ENCODE measurements at regions not wholly inside any gene's neighbourhood (a gene's known extent, or its start where the extent isn't known, plus 50 kb on each side); places are given as distances from the start of the nearest gene placed in this dataset.
"Not testable (repeated sequence)": the region's sequence is repeated elsewhere in the genome, so short reads cannot be mapped to it uniquely, and the experiment has no call there.

DNA sequence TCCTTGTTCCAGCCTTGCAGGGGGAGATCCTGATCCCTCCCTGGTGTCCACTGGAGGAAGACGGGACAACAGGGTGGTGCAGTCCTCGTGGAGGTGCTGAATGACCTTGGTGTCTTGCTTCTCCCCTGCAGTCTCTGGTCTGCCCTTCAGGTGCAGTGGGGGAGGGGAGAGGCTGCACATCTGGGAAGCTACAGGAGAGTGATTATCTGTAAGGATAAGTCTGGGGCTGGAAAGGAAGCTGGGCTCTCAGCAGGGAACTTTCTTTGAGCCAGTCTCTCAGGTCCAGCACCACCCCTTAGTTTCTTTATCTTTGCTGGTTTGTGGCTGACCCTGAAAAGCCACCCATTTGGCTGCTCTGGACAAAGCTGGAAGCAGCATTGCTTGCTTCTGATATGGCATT lies 275.6 kb downstream of the CCSER2 start:
- H3K27me3 Mint-ChIP-seq: peaks cover 5 to 21% (median 13%) of the 10 kb centered on the region in 3 donors
- H3K4me1 Mint-ChIP-seq: no peaks in the 10 kb centered on the region
- ATAC-seq (ENCODE audit: low read depth in 2 of 2): no peak
- no peak for DNase-seq
- H3K36me3 Mint-ChIP-seq: no peaks in the 10 kb centered on the region
- no peak overlapping the region for H3K4me3 Mint-ChIP-seq
- H3K9me3 Mint-ChIP-seq: no peaks in the 10 kb centered on the region
- peak overlapping the region in 1 of 6 donors; percentile 3 for H3K27ac Mint-ChIP-seq

GRCh38 chr10:84605802-84606201 lies 277.4 kb downstream of the CCSER2 start:
- Mint-ChIP-seq H3K27me3 (peaks cover 9 to 21% (median 13%) of the 10 kb centered on the region in 3 donors), H3K36me3 (no peaks in the 10 kb centered on the region), H3K27ac (no peak overlapping the region), H3K4me1 (no peaks in the 10 kb centered on the region), H3K9me3 (no peaks in the 10 kb centered on the region), H3K4me3 (no peak overlapping the region)
- ATAC-seq (ENCODE audit: low read depth in 2 of 2): no peak
- no peak for DNase-seq

DNA sequence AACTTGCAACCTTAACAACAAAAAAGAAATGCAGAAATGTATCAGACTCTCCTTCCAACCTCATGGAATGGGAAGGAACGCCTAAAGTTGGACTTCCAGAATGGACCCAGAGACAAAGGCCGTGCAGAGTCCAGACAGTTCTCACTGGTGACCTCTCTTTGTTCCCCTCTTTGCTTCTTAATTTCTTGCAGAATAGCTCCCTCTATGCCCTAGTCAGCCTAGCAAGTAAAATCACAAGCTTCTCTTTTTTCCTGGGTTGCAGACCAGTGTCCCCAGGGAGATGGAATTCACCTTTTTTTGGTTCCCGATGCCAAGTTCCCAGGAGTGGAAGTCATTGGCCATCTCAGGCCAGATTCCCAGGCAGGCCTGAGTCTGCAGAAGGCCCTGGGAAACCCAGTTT lies 278.0 kb downstream of the CCSER2 start:
- Mint-ChIP-seq H3K4me1 (no peaks in the 10 kb centered on the region), H3K9me3 (no peaks in the 10 kb centered on the region), H3K4me3 (no peak overlapping the region), H3K27ac (no peak overlapping the region), H3K27me3 (peaks cover 9 to 21% (median 13%) of the 10 kb centered on the region in 3 donors), H3K36me3 (no peaks in the 10 kb centered on the region)
- no peak for DNase-seq
- no peak for ATAC-seq (ENCODE audit: low read depth in 2 of 2)

DNA sequence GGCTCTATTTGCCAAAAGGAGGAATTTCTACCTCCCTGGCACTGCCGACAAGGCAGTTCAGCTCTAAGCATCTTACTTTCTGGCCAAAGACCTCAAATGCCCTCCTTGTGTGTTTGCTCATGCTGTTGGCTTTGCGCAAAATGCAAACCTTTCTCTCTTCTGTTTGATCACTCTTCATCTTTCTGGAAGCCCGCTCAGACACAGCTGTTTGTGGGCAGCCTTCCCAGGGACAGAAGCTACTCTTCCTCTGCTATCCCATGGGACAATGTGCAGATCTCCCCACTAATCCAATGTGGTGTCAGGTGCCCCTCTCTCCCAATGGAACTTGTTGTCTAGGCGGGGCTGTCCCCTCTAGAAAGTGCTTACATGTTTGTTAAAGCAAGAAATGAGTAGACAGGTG lies 278.7 kb downstream of the CCSER2 start:
- Mint-ChIP-seq H3K36me3 (no peaks in the 10 kb centered on the region), H3K4me1 (no peaks in the 10 kb centered on the region), H3K4me3 (no peak overlapping the region), H3K27me3 (peaks cover 9 to 21% (median 13%) of the 10 kb centered on the region in 3 donors), H3K9me3 (no peaks in the 10 kb centered on the region), H3K27ac (no peak overlapping the region)
- DNase-seq (no peak), ATAC-seq (ENCODE audit: low read depth in 2 of 2) (no peak)

DNA sequence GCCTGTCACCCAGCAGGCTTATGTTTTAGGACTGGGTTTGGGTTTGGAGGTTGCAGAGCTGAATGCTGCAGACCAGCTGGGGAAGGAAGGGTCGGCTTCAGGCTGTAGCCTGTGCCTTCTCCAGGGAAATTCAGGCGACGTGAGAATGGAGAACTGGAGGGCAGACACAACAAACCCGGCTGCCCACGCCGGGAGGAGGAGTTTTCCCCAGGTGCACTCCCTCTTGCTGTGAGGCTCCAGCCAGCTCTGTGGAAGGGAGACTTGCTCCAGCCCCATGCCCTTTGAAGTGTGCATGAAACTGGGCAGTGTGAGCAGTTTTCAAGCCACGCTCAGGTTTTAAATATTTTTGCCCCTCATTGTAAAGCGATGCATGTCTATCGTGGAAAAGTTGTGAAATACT lies 279.1 kb downstream of the CCSER2 start:
- no peak overlapping the region for H3K27ac Mint-ChIP-seq
- no peaks in the 10 kb centered on the region for H3K4me1 Mint-ChIP-seq
- ATAC-seq (ENCODE audit: low read depth in 2 of 2) (no peak), DNase-seq (no peak)
- no peaks in the 10 kb centered on the region for H3K36me3 Mint-ChIP-seq
- peaks cover 9 to 22% (median 13%) of the 10 kb centered on the region in 3 donors for H3K27me3 Mint-ChIP-seq
- H3K9me3 Mint-ChIP-seq: no peaks in the 10 kb centered on the region
- H3K4me3 Mint-ChIP-seq: no peak overlapping the region

DNA sequence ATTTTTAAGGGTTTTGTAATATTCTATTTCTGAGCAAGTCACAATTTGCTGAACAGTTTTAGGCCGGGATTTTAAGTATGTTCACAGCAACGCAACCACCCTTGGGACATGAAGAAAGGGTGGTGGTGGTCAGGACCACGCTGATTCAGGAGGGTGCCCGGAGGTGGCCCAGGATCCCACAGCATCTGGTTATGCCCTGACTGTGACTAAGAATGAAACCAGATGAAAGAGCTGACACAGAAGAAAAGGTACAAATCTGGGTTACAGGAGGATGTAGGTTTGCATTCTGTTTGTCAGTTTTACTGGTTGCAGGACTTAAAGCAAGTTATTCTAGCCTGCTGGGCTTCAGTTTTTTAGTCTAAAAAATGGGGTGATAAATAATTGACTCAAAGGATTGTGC lies 279.7 kb downstream of the CCSER2 start:
- ATAC-seq (ENCODE audit: low read depth in 2 of 2): no peak
- no peak for DNase-seq
- peaks cover 13 to 28% (median 14%) of the 10 kb centered on the region in 3 donors for H3K27me3 Mint-ChIP-seq
- no peak overlapping the region for H3K27ac Mint-ChIP-seq
- H3K4me3 Mint-ChIP-seq: no peak overlapping the region
- no peaks in the 10 kb centered on the region for H3K9me3 Mint-ChIP-seq
- no peaks in the 10 kb centered on the region for H3K36me3 Mint-ChIP-seq
- H3K4me1 Mint-ChIP-seq: no peaks in the 10 kb centered on the region

- Mint-ChIP-seq H3K4me3 (no peak overlapping the region), H3K36me3 (no peaks in the 10 kb centered on the region), H3K4me1 (no peaks in the 10 kb centered on the region), H3K27ac (no peak overlapping the region), H3K9me3 (peaks cover 0 to 11% (median 0%) of the 10 kb centered on the region in 7 donors), H3K27me3 (peaks cover 6 to 23% (median 12%) of the 10 kb centered on the region in 3 donors)
- DNase-seq (no peak), ATAC-seq (ENCODE audit: low read depth in 2 of 2) (no peak)
Observed at GRCh38 chr10:84613336-84614021, 285.1 kb downstream of the CCSER2 start.

DNA sequence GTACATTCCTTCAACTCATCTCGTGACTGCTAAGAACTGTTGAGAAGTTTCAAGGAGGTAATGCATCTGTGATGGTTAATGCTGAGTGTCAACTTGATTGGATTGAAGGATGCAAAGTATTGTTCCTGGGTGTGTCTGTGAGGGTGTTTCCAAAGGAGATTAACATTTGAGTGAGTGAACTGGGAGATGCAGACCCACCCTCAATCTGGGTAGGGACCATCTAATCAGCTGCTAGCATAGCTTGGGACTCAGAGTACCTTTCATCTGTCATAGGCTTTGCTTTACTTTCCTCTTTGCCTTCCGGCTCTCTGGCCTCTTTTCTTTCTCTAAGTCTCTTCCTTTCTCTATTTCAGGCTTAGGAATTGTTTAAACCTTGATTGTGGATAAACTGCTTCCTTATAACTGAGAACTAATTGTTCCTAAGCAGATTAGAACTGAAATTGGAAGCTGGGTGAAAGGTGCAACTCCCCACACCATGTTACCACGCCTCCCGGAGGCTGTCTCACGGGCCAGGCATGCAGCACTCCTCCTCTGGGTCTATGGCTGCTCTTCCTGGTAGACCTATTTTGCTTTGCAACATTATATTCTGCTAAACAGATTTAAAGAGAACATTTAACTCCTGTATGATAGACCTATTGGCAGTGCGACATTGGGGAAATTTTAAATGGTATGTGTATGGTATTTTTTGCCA lies 298.2 kb downstream of the CCSER2 start:
- no peaks in the 10 kb centered on the region for H3K4me1 Mint-ChIP-seq
- no peak overlapping the region for H3K27ac Mint-ChIP-seq
- peaks cover 0 to 10% (median 7%) of the 10 kb centered on the region in 3 donors for H3K27me3 Mint-ChIP-seq
- no peak for ATAC-seq (ENCODE audit: low read depth in 2 of 2)
- H3K4me3 Mint-ChIP-seq: no peak overlapping the region
- H3K36me3 Mint-ChIP-seq: no peaks in the 10 kb centered on the region
- H3K9me3 Mint-ChIP-seq: peaks cover 0 to 2% (median 0%) of the 10 kb centered on the region in 7 donors
- DNase-seq: no peak

DNA sequence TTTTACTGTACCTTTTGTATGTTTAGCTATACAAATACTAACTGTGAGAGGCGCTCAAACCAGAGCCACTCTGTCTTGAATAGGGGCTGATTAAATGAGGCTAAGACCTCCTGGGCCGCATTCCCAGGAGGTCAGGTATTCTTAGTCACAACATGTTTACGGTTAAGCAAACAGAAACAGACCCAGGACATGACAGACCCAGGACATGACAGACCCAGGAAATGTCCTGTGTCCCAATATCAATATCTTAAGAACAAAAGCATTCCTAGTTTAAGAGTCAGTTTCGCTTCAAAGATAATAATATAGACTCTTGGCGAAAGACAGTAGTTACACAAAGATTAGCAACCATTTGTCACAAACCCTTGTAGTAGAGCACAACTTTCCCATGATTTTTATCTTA lies 304.5 kb downstream of the CCSER2 start:
- Mint-ChIP-seq H3K4me3 (no peak overlapping the region), H3K9me3 (peaks cover 0 to 2% (median 0%) of the 10 kb centered on the region in 7 donors), H3K27ac (no peak overlapping the region), H3K27me3 (peaks cover 0 to 3% (median 0%) of the 10 kb centered on the region in 3 donors), H3K4me1 (no peaks in the 10 kb centered on the region), H3K36me3 (no peaks in the 10 kb centered on the region)
- ATAC-seq (ENCODE audit: low read depth in 2 of 2) (no peak), DNase-seq (no peak)

GRCh38 chr10:84634636-84635035 lies 306.2 kb downstream of the CCSER2 start:
- ATAC-seq (ENCODE audit: low read depth in 2 of 2): no peak
- peaks cover 0 to 4% (median 3%) of the 10 kb centered on the region in 3 donors for H3K27me3 Mint-ChIP-seq

DNA sequence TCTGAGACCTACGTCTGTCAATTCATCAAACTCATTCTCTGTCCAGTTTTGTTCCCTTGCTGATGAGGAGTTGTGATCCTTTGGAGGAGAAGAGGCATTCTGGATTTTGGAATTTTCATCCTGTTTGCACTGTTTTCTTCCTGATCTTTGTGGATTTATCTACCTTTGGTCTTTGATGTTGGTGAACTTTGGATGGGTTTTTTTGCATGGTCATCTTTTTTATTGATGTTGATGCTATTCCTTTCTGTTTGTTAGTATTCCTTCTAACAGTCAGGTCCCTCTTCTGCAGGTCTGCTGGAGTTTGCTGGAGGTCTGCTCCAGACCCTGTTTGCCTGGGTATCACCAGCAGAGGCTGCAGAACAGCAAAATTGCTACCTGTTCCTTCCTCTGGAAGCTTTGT lies 322.2 kb downstream of the CCSER2 start:
- not testable (repeated sequence) for ATAC-seq (ENCODE audit: low read depth in 2 of 2); H3K36me3 Mint-ChIP-seq
- H3K27me3 Mint-ChIP-seq: peaks cover 12 to 17% (median 16%) of the 10 kb centered on the region in 3 donors

More at GRCh38 chr10:84634636-84635035, 306.2 kb downstream of the CCSER2 start:
- no peaks in the 10 kb centered on the region for H3K4me1 Mint-ChIP-seq
- H3K9me3 Mint-ChIP-seq: peaks cover 0 to 4% (median under 1%) of the 10 kb centered on the region in 7 donors
- DNase-seq: no peak
- no peak overlapping the region for H3K27ac Mint-ChIP-seq
- no peak overlapping the region for H3K4me3 Mint-ChIP-seq
- H3K36me3 Mint-ChIP-seq: no peaks in the 10 kb centered on the region

DNA sequence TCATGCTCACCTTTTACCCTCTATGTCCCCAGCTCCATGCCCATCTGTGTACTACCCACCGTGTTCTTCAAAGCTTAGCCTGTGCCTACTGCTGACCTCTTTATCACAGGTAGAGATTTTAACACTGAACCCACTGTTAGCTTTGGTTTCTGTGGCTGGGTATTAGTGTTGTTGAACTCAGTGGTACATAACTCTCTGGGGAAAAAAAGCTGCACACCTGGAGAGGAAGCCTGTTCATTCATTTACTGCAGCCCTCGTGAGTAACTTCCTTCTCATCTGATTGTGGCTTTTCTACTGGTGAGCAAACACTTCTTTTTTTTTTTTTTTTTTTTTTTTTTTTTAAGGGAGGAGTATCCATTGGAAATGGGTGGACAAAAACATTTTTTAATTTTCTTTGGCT lies 326.3 kb downstream of the CCSER2 start:
- Mint-ChIP-seq H3K4me1 (peaks cover 4 to 17% (median 5%) of the 10 kb centered on the region in 3 donors), H3K36me3 (no peaks in the 10 kb centered on the region), H3K27ac (peak overlapping the region in 1 of 6 donors; percentile 86), H3K4me3 (peak overlapping the region in 2 of 8 donors; percentile 36 to 40), H3K27me3 (peaks cover 0 to 23% (median 16%) of the 10 kb centered on the region in 3 donors), H3K9me3 (peaks cover 0 to 10% (median 1%) of the 10 kb centered on the region in 7 donors)
- ATAC-seq (ENCODE audit: low read depth in 2 of 2) (peak in 1 of 2 donors; percentile 23), DNase-seq (peak; percentile 23)

More for the DNA sequence above, 322.2 kb downstream of the CCSER2 start:
- H3K27ac Mint-ChIP-seq, DNase-seq, H3K4me3 Mint-ChIP-seq: not testable (repeated sequence)
- Mint-ChIP-seq H3K4me1 (peaks cover 4 to 10% (median 5%) of the 10 kb centered on the region in 3 donors), H3K9me3 (peaks cover 0 to 18% (median 9%) of the 10 kb centered on the region in 7 donors)

DNA sequence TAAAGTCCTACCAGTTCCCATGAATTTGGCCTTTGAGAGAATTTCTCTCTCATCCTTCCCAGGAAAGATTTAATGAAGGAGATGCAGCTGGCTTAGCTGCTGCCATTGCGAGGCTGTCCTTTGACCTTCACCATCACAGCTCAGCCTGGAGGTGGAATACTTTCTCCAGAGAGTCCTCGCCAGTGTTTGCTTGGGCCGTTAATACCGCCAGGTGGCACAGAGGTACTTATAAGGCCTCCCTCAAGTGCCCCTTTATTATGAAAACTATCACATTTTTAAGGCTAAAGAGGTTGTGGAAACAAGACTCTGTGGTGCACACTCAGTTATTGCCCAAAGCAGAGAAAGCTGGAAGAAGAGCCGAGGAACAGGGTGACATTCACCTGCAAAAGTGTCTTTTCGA lies 330.6 kb downstream of the CCSER2 start:
- Mint-ChIP-seq H3K36me3 (no peaks in the 10 kb centered on the region), H3K27me3 (peaks cover 6 to 8% (median 7%) of the 10 kb centered on the region in 3 donors), H3K4me3 (no peak overlapping the region), H3K9me3 (peaks cover 0 to 3% (median 0%) of the 10 kb centered on the region in 7 donors), H3K27ac (peak overlapping the region in 1 of 6 donors; percentile 57), H3K4me1 (peaks cover 4 to 16% (median 5%) of the 10 kb centered on the region in 3 donors)
- DNase-seq (no peak), ATAC-seq (ENCODE audit: low read depth in 2 of 2) (no peak)
